ENCODE measurements at regions not wholly inside any gene's neighbourhood (a gene's known extent, or its start where the extent isn't known, plus 50 kb on each side); places are given as distances from the start of the nearest gene placed in this dataset.

- TF ChIP-seq POLR2A (IDR thresholded peaks at IDR 0.05) = no peak
- TF ChIP-seq POLR2AphosphoS5 (IDR thresholded peaks at IDR 0.05) = no peak
- TF ChIP-seq, protein P1, sequence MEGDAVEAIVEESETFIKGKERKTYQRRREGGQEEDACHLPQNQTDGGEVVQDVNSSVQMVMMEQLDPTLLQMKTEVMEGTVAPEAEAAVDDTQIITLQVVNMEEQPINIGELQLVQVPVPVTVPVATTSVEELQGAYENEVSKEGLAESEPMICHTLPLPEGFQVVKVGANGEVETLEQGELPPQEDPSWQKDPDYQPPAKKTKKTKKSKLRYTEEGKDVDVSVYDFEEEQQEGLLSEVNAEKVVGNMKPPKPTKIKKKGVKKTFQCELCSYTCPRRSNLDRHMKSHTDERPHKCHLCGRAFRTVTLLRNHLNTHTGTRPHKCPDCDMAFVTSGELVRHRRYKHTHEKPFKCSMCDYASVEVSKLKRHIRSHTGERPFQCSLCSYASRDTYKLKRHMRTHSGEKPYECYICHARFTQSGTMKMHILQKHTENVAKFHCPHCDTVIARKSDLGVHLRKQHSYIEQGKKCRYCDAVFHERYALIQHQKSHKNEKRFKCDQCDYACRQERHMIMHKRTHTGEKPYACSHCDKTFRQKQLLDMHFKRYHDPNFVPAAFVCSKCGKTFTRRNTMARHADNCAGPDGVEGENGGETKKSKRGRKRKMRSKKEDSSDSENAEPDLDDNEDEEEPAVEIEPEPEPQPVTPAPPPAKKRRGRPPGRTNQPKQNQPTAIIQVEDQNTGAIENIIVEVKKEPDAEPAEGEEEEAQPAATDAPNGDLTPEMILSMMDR (IDR thresholded peaks at IDR 0.05) = peak; percentile 42 to 62 (median 48)
Measured at GRCh38 chr1:229156872-229157271, 114.0 kb upstream of the RAB4A start.

Measured in sigmoid colon (tissue), 4 donors.